ENCODE measurements at regions not wholly inside any gene's neighbourhood (a gene's known extent, or its start where the extent isn't known, plus 50 kb on each side); places are given as distances from the start of the nearest gene placed in this dataset.

DNA sequence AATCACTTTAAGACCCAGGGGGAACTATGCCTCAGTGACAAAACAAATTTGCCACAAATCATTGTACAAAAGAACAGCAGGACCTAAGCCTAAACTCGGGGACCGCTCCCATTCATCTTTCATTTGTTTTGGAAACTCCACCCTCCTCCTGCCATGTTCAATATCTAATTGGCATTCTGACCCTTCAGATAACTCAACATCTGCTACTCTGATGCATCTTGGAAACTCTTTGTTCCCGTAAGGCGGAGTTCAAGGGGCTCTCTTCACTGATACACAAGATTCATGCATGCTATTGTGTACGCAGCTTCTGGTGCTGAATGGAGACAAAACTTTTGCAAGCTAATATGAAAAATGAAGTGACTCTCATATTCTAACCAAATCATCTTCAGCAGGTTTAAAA lies 187.6 kb downstream of the ZFP64 start:
- TF ChIP-seq, protein P1, sequence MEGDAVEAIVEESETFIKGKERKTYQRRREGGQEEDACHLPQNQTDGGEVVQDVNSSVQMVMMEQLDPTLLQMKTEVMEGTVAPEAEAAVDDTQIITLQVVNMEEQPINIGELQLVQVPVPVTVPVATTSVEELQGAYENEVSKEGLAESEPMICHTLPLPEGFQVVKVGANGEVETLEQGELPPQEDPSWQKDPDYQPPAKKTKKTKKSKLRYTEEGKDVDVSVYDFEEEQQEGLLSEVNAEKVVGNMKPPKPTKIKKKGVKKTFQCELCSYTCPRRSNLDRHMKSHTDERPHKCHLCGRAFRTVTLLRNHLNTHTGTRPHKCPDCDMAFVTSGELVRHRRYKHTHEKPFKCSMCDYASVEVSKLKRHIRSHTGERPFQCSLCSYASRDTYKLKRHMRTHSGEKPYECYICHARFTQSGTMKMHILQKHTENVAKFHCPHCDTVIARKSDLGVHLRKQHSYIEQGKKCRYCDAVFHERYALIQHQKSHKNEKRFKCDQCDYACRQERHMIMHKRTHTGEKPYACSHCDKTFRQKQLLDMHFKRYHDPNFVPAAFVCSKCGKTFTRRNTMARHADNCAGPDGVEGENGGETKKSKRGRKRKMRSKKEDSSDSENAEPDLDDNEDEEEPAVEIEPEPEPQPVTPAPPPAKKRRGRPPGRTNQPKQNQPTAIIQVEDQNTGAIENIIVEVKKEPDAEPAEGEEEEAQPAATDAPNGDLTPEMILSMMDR (IDR thresholded peaks at IDR 0.05), result no peak
- TF ChIP-seq POLR2A (IDR thresholded peaks at IDR 0.05), result no peak

All from adrenal gland (tissue), 5 donors.